Keratinocyte (primary cell): ENCODE measurements at regions not wholly inside any gene's neighbourhood (a gene's known extent, or its start where the extent isn't known, plus 50 kb on each side); places are given as distances from the start of the nearest gene placed in this dataset.

ENCODE experiments used
- DNase-seq: peaks from one replicate; pipeline ENCODE4 v3.0.0-alpha.2; 2011; ENCODE audit warnings: low read depth, missing footprints, low spot score
- FAIRE-seq: peaks from 2 replicates; lab custom pipeline; 2011; peaks lifted over from hg19 to GRCh38; lab: Jason Lieb, UNC
- H2AFZ ChIP-seq: 2 replicates; pipeline ENCODE4 v1.6.0; 2012; ENCODE audit warnings: low read length, control low read depth, inconsistent platforms; ENCODE audit not compliant: control insufficient read depth
- H3K27ac ChIP-seq: 2 replicates; pipeline ENCODE4 v1.5.1; 2011; ENCODE audit warnings: low read length; ENCODE audit not compliant: control insufficient read depth, insufficient read depth
- H3K27me3 ChIP-seq: 3 replicates; pipeline ENCODE4 v1.6.0; 2011; ENCODE audit warnings: low read length; ENCODE audit not compliant: control insufficient read depth, insufficient read depth; ENCODE audit errors: extremely low read depth
- H3K36me3 ChIP-seq, 2 experiments: 2 replicates in 1 of 2; 3 replicates in 1 of 2; pipeline ENCODE4 v1.5.1; 2011; ENCODE audit warnings: low read length in 2 of 2, mild to moderate bottlenecking in 1 of 2; ENCODE audit not compliant: control insufficient read depth in 2 of 2, insufficient read depth in 2 of 2; ENCODE audit errors: extremely low read depth in 1 of 2
- H3K4me1 ChIP-seq: 3 replicates; pipeline ENCODE4 v1.5.1; 2011; ENCODE audit warnings: low read length; ENCODE audit not compliant: control insufficient read depth, insufficient read depth; ENCODE audit errors: extremely low read depth
- H3K4me2 ChIP-seq: 3 replicates; pipeline ENCODE4 v1.6.0; 2011; ENCODE audit warnings: low read depth, low read length; ENCODE audit not compliant: control insufficient read depth, insufficient read depth; ENCODE audit errors: extremely low read depth
- H3K4me3 ChIP-seq, 3 experiments: fragments of 200-600 bp in 1 of 3; sonication (generic) in 1 of 3; 2 replicates in 2 of 3; 3 replicates in 1 of 3; pipeline ENCODE4 v1.5.1; 2011 to 2016; ENCODE audit warnings: low read length in 3 of 3, mild to moderate bottlenecking in 3 of 3, control low read depth in 2 of 3, inconsistent platforms in 1 of 3, low read depth in 1 of 3, mixed read lengths in 1 of 3, mixed run types in 1 of 3, moderate library complexity in 1 of 3; ENCODE audit not compliant: control insufficient read depth in 2 of 3, insufficient read depth in 2 of 3; ENCODE audit errors: extremely low read depth in 1 of 3
- H3K79me2 ChIP-seq: 2 replicates; pipeline ENCODE4 v1.6.0; 2012; ENCODE audit warnings: low read length; ENCODE audit not compliant: control insufficient read depth, insufficient read depth
- H3K9ac ChIP-seq: 3 replicates; pipeline ENCODE4 v1.6.0; 2011; ENCODE audit warnings: low read length; ENCODE audit not compliant: control insufficient read depth, insufficient read depth; ENCODE audit errors: extremely low read depth
- H3K9me1 ChIP-seq: 3 replicates; pipeline ENCODE4 v1.6.0; 2011; ENCODE audit warnings: low read length; ENCODE audit not compliant: control insufficient read depth, insufficient read depth; ENCODE audit errors: extremely low read depth
- H3K9me3 ChIP-seq: 2 replicates; pipeline ENCODE4 v1.5.1; 2012; ENCODE audit warnings: low read depth, low read length; ENCODE audit not compliant: control insufficient read depth
- H4K20me1 ChIP-seq: 3 replicates; pipeline ENCODE4 v1.6.0; 2011; ENCODE audit warnings: low read length; ENCODE audit not compliant: control insufficient read depth, insufficient read depth; ENCODE audit errors: extremely low read depth
- CTCF ChIP-seq, 3 experiments: IDR thresholded peaks in 1 of 3; conservative IDR thresholded peaks in 1 of 3; optimal IDR thresholded peaks in 1 of 3; 2 replicates in 2 of 3; 3 replicates in 1 of 3; pipeline versions ENCODE3 to v1.5.1; 2011; ENCODE audit warnings: low read length in 3 of 3, mild to moderate bottlenecking in 3 of 3, moderate library complexity in 2 of 3, control low read depth in 1 of 3, inconsistent platforms in 1 of 3; ENCODE audit not compliant: insufficient read depth in 2 of 3; ENCODE audit errors: extremely low read depth in 1 of 3
- EZH2 ChIP-seq: IDR thresholded peaks from one replicate; pipeline ENCODE4 v1.6.1; 2012; ENCODE audit warnings: inconsistent platforms, mild to moderate bottlenecking, low read length, moderate library complexity
- dilution Hi-C: fragments of 300-500 bp; cut with MboI; formaldehyde crosslinking; loops from one replicate; pipeline ENCODE4 v1.7.0; 2020; ENCODE audit warnings: low sequenced_read_pairs; ENCODE audit not compliant: extremely low pct_ligation_motif_present

GRCh38 chr18:76058146-76058545 lies 436.9 kb downstream of the ZNF516 start:
- dilution Hi-C loops: no loop called here
- H3K9ac ChIP-seq: no peak overlapping the region
- no peak overlapping the region for H3K4me3 ChIP-seq
- no peaks in the 10 kb centered on the region for H3K4me1 ChIP-seq
- no peaks in the 10 kb centered on the region for H3K9me1 ChIP-seq
- H2AFZ ChIP-seq: no peak overlapping the region
- H4K20me1 ChIP-seq: no peaks in the 10 kb centered on the region
- H3K4me2 ChIP-seq: no peak overlapping the region
- no peak overlapping the region for H3K27ac ChIP-seq
- H3K9me3 ChIP-seq: no peaks in the 10 kb centered on the region
- no peaks in the 10 kb centered on the region for H3K36me3 ChIP-seq
- DNase-seq (no peak), FAIRE-seq (no peak)
- H3K27me3 ChIP-seq: no peaks in the 10 kb centered on the region
- H3K79me2 ChIP-seq: no peaks in the 10 kb centered on the region
- TF ChIP-seq EZH2 (no peak), CTCF (optimal IDR thresholded peaks at IDR 0.05 in 1 of 3, IDR thresholded peaks at IDR 0.05 in 1 of 3, conservative IDR thresholded peaks at IDR 0.05 in 1 of 3; ENCODE audit: extremely low read depth in 1 of 3, insufficient read depth in 2 of 3, low read length in 3 of 3) (no peak)

- Histone ChIP-seq H3K36me3 (no peaks in the 10 kb centered on the region), H3K27ac (no peak overlapping the region), H2AFZ (no peak overlapping the region), H3K79me2 (no peaks in the 10 kb centered on the region), H3K9me3 (no peaks in the 10 kb centered on the region), H3K4me1 (no peaks in the 10 kb centered on the region), H3K9me1 (no peaks in the 10 kb centered on the region), H3K4me2 (no peak overlapping the region), H3K27me3 (no peaks in the 10 kb centered on the region), H4K20me1 (no peaks in the 10 kb centered on the region), H3K4me3 (no peak overlapping the region), H3K9ac (no peak overlapping the region)
- no peak for DNase-seq
- FAIRE-seq: no peak
- dilution Hi-C loops: no loop called here
- no peak for TF ChIP-seq EZH2
- TF ChIP-seq CTCF (optimal IDR thresholded peaks at IDR 0.05 in 1 of 3, IDR thresholded peaks at IDR 0.05 in 1 of 3, conservative IDR thresholded peaks at IDR 0.05 in 1 of 3; ENCODE audit: extremely low read depth in 1 of 3, insufficient read depth in 2 of 3, low read length in 3 of 3): no peak
Measured at GRCh38 chr18:76057386-76057785, 437.7 kb downstream of the ZNF516 start.
